PC-9 (cell line): ENCODE measurements at regions not wholly inside any gene's neighbourhood (a gene's known extent, or its start where the extent isn't known, plus 50 kb on each side); places are given as distances from the start of the nearest gene placed in this dataset.

Experiments
- EZH2 ChIP-seq: fragments of 200-600 bp; sonication (generic); IDR thresholded peaks from 2 replicates; pipeline ENCODE4 v1.8.0; 2017; ENCODE audit warnings: antibody characterized with exemption, low read depth
- TF ChIP-seq, protein P1 (sequence below): fragments of 200-600 bp; sonication (generic); conservative IDR thresholded peaks from 2 replicates; pipeline ENCODE4 v1.6.1; 2017; ENCODE audit warnings: mixed run types, antibody characterized with exemption, mild to moderate bottlenecking, moderate library complexity

DNA sequence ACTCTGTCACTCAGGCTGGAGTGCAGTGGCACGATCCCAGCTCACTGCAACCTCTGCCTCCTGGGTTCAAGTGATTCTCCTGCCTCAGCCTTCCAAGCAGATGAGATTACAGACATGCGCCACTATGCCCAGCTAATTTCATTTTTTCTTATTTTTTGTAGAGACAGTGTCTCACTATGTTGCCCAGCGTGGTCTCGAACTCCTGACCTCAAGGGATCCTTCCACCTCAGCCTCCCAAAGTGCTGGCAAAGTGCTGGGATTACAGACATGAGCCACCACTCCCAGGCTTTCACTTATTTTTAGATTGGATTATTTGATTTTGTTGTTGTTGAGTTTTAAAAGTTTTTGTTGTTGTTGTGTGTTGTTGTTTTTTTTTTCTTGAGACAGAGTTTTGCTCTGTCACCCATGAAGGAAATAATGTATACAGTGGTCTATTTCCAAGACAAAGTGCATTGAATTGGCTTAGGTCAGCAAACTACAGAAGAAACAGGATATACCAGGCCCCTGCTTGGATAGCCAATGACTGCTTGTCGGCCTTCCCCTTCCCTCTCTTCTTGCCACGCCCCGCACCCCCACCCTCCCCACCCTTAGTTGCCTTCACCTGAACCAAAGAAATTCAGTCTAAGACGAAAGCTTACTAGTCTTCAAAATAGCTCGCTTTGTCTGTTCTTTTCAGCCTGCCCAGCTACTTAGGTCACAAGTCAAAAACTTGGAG lies 91.8 kb upstream of the CLDN5 start:
- TF ChIP-seq, protein P1, sequence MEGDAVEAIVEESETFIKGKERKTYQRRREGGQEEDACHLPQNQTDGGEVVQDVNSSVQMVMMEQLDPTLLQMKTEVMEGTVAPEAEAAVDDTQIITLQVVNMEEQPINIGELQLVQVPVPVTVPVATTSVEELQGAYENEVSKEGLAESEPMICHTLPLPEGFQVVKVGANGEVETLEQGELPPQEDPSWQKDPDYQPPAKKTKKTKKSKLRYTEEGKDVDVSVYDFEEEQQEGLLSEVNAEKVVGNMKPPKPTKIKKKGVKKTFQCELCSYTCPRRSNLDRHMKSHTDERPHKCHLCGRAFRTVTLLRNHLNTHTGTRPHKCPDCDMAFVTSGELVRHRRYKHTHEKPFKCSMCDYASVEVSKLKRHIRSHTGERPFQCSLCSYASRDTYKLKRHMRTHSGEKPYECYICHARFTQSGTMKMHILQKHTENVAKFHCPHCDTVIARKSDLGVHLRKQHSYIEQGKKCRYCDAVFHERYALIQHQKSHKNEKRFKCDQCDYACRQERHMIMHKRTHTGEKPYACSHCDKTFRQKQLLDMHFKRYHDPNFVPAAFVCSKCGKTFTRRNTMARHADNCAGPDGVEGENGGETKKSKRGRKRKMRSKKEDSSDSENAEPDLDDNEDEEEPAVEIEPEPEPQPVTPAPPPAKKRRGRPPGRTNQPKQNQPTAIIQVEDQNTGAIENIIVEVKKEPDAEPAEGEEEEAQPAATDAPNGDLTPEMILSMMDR: no peak
- TF ChIP-seq EZH2: no peak
